EH (cell line): ENCODE measurements at regions not wholly inside any gene's neighbourhood (a gene's known extent, or its start where the extent isn't known, plus 50 kb on each side); places are given as distances from the start of the nearest gene placed in this dataset.

Source experiments
- DNase-seq: peaks from one replicate; pipeline ENCODE4 v3.0.0-alpha.2; 2015; ENCODE audit warnings: low read depth

DNA sequence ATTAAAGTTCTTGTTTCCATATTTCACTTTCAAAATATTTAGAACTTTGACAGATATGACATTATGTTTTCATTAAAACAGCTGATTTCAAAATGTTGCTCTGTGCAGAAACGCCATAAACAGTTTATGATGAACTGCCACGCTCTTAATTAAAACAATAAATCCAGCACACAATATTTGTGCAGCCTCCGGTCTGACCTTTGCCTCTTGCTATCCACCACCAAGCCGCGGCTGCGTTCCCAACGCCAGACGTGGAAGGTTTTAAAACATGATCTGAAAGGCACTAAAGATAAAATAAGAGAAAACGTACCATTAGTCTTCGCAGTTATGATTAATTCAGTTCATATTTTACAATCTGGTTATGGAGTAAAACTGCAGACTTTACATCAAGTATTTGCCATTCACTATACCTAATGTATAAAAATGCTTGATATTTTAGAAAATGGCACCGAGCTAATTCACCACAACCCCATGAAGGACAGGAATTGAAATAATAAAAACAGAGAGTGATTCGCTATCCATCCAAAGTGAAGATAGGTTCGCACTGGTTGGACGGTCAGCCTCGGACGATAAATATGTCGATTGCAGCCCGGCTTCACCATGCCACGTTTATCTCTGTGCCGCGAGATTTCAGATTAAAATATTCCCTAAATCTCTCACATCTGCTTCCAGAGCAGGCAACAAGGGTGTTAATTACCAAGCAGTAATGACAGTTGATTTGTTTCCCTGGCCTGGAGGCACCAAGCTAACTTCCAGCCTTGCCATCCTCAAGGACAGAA is 103.3 kb upstream of the ZNF507 start:
- no peak for DNase-seq

DNA sequence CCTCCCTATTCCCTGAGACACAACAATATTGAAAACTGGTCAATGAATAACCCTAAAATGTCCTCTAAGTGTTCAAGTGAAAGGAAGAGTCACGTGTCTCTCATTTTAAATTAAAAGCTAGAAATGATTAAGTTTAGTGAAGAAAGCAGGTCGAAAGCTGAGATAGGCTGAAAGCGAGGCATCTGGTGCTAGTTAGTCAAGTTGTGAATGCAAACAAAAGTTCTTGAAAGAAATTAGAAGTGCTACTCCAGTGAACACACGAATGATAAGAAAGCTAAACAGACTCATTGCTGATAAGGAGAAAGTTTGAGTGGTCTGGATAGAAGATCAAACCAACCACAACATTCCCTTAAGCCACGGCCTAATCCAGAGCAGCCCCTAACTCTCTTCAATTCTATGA is 99.4 kb upstream of the ZNF507 start:
- DNase-seq = no peak

DNA sequence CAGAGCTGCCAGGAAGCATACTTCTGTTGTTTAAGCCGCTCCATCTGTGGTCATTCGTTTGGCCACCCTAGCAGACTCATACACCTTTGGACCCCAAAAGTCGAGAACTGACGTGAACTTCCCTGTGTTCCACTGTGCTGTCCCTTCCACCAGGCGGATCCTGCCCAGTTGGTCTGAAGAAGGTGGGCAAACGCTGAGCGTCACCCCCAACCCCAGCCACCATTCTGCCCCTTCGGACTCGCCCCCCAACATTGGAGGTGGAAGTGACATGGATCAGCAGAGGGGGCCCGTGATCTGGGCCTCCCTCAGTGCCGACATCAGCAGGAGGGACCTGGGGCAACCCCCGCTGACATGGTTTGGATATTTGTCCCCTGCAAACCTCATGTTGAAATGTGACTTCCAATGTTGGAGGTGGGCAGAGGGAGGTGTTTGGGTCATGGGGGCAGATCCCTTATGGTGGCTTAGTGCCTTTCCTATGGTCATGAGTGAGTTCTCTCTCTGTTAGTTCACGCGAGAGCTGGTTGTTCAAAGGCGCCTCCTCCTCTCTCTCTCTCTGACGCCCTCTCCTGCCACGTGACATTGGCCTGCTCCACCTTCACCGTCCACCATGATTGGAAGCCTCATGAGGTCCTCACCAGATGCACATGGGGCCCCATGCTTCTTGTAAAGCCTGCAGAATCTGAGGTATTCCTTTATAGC is 93.6 kb upstream of the ZNF507 start:
- DNase-seq = no peak

DNA sequence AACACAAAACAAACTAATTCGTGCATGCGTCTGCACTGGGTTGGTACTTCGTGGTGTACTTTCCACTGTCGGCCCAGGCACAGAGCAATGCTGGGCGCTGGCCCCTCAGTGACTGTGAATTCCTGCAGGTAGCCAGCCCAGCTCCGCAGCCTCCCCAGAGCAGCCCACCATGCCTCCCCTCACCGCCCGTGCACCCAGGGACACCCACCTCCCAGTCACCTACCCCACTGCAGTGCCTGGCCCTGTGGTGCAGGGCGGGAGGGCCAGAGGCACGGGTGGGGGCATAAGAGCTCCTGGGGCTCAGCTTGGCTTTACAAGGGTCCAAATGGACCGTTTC is 93.1 kb upstream of the ZNF507 start:
- no peak for DNase-seq

DNA sequence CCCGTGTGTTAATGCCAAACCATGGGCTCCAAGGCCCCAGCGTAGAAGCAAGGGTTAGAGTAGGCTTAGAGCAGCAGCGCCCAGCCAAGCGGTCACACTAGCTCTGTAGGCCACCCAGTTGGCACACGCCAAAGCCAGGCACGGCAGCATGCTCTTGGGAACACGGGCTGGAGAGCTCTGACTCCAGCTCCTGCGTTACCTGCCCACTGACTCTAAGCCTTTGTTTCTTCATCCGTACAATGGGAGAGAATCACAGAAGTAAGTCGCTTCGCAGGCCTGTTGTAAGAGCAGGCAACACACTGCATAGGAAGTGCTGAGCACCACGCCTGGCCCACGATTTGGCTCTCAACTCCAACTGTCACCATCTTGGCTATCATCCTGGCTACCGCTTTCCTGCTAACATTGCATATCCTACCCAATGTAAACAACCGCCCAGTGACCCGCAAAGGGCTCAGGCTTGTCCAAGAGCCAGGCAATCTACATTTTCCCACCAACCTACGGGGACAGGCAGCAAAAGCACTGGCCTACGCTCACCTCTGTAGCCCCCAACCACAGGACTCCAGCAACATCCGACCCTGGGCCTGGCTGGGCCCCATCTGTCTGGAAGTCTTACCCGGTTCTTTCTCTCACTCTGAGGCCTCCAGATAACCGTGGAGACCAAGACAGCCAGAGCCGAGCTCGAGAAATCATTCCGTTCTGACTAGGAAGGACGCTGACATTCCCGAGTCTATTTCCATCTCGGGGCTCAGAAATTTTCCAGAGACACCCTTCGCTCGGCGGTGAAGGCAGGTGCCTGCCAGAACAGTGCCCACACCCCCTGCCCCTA is 91.5 kb upstream of the ZNF507 start:
- DNase-seq = no peak

DNA sequence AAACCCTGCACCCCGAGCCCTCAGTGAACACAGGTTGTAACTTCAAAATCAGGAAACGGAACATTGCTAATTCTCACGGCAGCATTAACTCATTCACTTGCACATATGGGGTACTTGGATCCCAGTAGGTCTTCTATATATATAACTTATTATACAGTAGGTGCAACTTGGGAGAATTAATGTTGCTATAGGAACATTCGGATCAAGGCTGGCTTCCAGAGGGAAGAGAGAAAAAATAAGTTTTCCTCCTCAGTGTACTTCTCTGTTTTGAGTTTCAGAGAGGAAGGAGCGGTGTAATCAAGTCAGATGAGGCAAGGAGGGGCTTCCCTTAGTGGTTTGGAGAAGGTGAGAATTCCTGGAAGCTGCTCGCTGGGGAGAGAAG is 90.9 kb upstream of the ZNF507 start:
- no peak for DNase-seq

DNA sequence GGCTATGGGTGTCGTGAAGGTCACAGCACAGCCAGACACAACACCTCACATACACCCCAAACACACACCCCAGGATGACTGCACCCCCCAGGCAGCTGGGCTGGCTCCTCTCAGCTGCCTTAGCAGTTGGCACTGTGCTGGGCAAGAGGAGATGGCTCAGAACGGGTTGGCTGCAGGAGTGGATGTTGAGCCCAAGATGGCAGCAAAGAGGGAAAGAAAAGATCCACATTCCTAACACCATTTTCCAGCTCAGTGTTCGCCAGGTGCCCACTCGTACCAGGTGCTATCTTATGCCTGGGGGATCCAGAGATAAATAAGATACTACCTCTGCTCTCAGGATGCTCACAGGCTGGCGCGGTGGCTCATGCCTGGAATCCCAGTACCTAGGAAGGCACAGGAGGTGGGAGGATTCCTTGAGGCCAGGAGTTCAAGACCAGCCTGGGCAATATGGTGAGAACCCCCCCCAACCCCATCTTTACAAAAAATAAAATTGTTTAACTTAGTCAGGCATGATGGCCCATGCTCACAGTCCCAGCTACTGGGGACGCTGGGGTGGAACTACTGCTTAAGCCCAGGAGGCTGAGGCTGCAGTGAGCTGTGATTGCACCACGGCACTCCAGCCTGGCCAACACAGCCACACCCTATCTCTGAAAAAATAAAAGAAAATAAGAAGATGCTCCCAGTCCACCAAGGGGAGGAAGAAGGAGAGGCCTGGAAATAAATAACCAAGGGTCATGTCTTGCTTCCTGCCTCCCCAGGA is 89.7 kb upstream of the ZNF507 start:
- DNase-seq = no peak

DNA sequence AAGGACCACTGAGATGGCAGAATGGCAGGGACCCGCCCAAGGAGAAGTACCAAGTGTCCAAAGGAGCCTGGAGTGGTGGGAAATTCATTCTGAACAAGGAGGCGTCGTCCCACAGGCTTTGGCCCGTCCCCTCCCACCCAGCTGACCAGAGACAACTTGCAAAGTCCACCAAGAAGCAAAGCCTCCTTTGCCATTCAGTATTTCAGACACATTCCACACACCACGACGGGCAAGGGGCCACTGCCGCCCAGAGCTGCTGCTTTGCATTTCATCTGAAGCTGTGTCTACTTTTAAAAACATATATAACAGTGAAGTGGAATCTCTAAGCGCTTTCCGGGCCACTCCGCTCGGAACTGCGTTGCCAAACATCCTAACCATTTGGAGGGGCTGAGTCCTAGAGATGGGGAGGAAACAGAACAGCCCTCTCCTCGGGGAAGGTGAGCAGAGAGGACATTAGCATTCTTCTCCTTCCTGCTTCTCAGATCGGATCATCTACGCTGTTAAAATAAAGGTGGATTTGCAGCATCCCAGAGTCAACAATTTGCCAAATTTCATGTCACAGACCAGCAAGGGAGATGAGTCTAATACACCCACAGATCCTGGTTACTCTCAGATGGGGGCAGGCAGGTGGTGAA is 89.0 kb upstream of the ZNF507 start:
- DNase-seq = no peak

DNA sequence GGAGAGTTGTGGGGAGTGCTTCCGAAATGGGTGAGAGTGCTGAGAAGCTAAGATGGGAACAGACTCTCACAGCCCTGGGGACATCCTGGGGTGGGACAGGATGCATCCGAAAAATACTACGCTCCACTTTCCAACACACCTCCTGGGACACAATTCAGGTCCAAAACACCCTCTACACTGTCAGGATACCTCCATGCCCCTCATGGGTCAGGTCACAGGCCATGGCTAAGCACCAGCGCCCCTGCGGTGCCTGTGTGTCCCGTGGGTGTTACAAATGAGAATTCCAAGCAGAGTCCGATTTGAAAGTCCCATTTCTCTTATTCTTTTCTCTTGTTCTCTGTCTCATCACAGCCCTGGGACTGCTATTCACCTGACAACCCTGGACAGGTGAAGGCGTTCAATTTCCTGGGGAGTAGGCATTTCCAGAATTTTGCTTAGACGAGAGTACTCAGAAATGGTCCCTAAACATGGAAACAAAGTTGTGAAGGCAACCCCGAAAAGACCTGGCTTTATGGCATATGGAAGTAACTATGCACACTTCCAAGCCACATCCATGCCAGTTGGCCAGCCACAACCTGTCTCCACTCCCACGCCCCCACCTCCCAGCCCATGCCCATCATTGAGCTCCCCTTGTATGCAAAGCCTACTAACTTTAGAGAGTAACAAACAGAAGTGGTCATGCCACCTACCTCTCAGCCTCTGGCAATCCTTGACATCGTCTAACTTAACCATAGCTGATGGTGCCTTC is 87.9 kb upstream of the ZNF507 start:
- DNase-seq = no peak

DNA sequence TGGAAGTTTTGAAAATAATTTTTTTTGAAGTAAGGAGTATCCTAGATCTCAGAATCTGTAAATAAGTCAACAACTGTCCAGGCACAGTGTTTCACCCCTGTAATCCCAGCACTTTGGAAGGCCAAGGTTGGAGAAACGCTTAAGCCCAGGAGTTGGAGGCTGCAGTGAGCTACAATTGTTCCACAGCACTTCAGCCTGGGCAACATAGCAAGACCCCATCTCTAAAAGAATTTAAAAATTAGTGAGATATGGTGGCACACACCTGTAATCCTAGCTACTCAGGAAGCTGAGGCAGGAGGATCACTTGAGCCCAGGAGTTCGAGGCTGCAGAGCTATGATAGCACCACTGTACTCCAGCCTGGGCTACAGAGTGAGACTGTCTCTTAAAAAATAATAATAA is 87.2 kb upstream of the ZNF507 start:
- no peak for DNase-seq

DNA sequence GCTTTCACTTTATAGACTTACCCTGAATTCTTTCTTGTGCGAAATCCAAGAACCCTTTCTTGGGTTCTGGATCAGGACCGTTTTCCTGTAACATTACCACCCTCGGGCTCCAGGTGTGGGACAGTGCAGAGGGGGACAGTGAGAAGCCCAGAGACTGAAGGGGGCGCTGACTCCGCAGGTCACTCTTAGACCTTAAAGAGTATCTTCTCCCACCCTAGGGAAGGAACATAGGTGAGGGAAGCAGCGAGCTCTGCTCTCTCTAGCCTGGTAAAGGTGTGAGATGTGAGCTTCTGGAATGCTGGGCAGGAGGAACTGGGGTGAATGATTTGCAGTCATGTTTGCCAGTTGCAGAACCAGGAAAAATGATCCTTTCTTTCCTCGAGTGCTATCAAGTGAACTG is 80.8 kb upstream of the ZNF507 start:
- no peak for DNase-seq

DNA sequence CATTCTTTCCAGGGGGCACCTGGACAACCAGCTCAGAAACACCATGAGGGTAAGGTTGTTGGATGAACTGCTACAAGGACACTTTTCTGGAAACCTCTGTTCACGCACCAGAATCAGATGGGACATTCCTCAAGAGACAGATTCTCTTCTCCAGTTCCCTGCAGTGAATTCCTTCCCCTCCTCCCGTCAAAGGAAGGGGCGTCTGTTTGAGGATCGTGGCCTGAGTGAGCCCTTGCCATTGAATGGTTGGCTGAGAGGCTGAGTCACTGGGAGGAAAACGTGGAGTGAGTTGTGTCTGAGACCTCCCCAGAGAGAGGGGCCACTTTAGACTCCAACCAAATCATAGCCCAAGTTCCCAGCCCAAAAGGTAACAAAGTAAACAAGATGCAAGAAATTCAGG is 79.4 kb upstream of the ZNF507 start:
- DNase-seq = no peak

DNA sequence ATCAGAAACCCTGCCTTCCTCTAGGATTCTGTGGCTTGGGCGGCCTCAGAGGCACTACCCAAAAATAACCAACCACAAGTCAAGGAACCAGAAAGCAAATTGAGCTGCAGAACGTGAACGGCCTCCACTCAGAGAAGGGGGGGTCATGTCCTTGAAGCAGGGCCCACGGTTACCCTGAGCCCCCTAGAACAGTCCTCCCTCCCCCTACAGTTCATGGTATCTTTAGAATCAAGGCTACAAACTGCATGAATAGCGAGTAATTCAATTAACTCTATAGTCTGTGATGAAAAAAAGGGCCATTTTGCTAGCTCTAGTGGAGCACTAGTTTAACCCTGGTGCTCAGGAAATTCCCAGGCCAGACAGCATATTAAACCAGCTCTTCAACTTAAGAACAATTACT is 79.0 kb upstream of the ZNF507 start:
- DNase-seq = no peak

DNA sequence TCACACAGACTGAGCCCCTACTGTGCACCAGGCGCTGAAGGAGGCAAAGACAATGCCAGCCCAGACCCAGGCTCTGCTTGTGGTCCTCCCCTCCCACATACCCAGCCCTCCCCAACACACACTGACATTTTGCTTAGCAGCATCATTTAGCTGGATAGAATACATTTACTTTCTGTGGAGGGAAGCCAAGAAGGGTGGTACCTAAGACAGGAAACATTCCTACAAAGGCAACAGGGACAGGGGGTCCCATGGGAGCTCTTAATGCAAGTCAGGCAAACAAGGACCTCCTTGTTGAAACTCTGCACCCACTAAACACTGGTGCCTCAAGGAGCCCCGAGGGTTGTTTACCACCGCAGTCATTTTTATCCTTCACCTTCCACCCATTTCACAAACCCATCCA is 77.0 kb upstream of the ZNF507 start:
- DNase-seq = no peak

DNA sequence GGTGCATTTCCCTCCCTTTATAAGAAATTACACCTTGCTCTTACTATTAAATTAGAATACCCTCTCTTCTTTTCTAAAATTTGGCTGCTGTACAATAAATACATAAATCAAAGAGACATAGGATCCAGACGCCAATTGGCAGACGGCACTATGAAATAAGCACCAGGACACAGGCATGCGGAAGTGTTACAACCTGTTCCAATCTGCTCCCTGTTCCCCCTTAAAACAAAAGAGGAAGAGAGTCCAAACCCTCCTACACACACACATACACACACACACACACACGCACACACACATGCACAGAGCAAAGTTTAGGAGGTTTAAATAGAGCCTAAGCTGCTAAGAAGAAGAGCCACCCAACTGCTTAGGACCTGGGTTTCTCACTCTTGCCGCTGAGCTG is 75.6 kb upstream of the ZNF507 start:
- DNase-seq = no peak

DNA sequence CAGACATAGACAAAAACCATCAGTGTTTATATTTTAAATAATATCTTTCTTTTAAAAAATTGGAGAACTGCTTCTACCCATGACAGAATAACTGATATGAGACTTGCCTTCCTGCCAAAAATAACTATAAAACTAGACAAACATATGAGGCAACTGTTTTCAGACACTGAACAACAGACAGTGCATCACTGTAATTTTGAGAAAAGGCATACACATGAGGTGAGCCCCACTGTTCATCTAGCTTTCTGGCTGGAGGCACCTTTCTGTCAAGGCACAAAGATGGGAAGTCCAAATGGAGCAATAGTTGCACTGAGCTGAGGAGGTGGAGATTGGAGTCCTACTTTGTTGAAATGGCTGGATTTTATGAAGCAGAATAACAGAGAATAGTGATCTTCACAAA is 71.9 kb upstream of the ZNF507 start:
- no peak for DNase-seq

DNA sequence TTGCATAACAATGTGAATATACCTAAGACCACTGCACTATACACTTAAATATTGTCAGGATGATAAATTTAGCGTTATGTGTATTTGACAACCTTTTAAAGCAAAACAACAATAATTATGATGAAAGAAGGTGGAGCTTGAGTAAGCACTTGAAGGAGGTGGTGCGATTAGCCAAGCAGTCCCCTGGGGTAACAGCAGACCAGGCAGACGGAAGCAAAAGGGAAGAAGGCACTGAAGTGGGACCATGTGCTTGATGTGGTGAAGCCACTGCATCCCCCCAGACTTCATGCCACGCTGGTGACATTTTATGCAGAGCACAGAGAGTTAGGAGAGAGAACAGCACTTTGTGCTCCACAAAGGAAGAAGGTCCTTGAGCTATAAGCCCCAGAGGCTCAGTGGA is 58.3 kb upstream of the ZNF507 start:
- DNase-seq = no peak

DNA sequence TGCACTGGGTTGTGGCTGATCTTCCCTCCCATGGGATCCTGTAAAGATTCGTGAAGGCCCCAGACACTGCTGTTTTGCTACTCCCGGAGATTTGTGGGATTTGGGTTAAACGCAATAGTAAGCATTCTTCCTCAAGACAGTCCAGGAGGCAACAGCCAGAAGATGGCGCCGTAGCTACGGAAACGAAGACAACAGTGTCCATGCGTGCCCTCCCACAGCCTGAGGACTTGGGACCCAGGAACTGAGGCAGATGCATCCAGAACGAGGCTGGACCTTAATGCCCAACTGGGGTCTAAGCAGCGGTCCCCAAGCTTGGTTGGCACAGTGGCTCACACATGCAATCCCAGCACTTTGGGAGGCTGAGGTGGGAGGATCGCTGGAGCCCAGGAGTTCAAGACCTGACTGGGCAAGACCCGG is 57.6 kb upstream of the ZNF507 start:
- DNase-seq = peak; percentile 67

DNA sequence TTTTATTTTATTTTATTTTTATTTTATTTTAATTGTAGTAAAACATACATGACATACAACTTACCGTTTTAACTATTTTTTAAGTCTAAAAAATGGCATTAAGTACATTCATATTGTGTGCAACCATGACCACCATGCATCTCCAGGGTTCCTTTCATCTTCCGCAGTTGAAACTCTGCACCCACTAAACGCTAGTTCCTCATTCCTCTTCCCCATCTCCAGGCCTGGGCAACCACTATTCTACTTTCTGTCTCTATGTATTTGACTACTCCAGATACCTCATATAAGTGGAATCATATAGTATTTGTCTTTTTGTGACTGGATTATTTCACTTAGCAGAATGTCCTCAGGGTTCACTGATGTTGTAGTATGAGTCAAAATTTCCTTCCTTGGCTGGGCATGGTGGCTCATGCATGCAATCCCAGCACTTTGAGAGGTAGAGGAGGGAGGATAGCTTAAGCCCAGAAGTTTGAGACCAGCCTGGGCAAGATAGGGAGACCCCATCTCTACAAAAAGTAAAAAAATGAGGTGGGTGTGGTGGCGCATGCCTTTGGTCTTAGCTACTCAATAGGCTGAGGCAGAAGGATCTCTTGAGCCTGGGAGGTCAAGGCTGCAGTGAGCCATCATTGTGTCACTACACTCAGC is 55.7 kb upstream of the ZNF507 start:
- no peak for DNase-seq

DNA sequence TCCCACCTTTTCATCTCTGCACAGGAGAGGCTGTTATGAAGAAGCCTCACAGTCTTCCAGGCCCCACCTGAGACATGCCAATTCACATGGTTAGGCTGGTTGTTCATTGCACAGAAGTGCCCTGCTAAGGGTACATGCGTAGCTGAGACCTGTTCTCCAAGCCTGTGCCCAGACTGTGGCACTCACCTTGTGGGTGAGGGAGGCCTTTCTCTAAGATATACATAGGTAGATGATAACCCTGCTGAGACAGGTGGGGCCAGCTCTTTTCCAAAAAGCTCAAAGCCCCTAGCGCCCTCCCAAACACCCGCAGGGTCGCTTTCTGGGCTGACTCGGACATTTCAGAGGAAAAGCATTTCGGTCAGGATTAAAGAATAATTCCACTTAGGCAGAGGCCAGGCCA is 53.5 kb upstream of the ZNF507 start:
- DNase-seq = no peak
